Astrocyte of the spinal cord (primary cell): ENCODE measurements at regions not wholly inside any gene's neighbourhood (a gene's known extent, or its start where the extent isn't known, plus 50 kb on each side); places are given as distances from the start of the nearest gene placed in this dataset.

Source experiments
- DNase-seq: peaks from one replicate; pipeline ENCODE4 v3.0.0; 2011; ENCODE audit warnings: low read depth, low spot score
- H3K4me3 ChIP-seq: 2 replicates; pipeline ENCODE4 v1.5.1; 2011; ENCODE audit warnings: low read depth, mild to moderate bottlenecking, low read length, moderate library complexity
- in situ Hi-C: cut with HindIII; loops from 2 replicates; pipeline ENCODE4 v1.10.0; 2017; ENCODE audit warnings: low sequenced_read_pairs
- TF ChIP-seq, protein P1 (sequence below): IDR thresholded peaks from 2 replicates; pipeline ENCODE4 v1.5.1; 2012; ENCODE audit warnings: low read depth, mild to moderate bottlenecking, low read length, inconsistent platforms

DNA sequence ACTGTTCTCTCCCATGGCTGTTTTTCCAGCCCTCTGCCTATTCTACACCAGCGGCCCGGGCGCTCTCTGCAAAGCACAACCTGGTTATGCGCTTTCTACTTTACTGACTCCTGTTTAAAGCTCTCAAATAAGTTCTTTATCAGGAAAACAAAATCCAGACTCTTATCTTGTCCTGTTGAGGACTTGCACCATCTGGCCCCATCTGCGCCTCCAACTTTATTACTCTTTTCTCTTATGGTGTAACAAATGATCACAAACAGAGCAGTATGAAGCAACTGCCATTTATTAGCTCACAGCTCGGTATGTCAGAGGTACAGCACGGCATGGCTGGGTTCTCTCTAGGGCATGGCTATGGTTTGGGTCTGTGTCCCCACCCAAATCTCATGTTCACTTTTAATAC is 236.5 kb upstream of the NT5C1B start:
- no peak for DNase-seq
- no peak overlapping the region for H3K4me3 ChIP-seq
- TF ChIP-seq, protein P1, sequence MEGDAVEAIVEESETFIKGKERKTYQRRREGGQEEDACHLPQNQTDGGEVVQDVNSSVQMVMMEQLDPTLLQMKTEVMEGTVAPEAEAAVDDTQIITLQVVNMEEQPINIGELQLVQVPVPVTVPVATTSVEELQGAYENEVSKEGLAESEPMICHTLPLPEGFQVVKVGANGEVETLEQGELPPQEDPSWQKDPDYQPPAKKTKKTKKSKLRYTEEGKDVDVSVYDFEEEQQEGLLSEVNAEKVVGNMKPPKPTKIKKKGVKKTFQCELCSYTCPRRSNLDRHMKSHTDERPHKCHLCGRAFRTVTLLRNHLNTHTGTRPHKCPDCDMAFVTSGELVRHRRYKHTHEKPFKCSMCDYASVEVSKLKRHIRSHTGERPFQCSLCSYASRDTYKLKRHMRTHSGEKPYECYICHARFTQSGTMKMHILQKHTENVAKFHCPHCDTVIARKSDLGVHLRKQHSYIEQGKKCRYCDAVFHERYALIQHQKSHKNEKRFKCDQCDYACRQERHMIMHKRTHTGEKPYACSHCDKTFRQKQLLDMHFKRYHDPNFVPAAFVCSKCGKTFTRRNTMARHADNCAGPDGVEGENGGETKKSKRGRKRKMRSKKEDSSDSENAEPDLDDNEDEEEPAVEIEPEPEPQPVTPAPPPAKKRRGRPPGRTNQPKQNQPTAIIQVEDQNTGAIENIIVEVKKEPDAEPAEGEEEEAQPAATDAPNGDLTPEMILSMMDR, result no peak
- in situ Hi-C loops, result no loop called here

DNA sequence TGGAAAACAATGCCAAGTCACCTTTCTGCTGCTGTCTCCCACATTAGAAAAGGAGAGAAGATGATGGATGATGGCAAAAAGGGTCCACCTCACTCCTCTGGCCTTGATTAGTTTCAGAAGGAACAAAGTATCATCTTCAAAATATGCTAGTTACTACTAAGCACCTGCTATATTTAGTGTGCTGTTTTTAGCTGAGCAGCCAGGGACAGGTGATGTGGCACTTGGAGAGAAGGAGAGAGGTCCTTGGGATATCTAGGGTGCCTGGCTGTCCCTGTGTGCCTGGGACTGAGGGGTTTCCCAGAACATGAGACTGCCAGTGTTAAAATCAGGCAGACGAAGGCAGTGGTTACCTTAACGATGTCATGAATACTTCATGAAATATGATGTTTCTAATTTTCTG is 235.5 kb upstream of the NT5C1B start:
- H3K4me3 ChIP-seq, result no peak overlapping the region
- DNase-seq, result no peak
- TF ChIP-seq, protein P1, result no peak
- in situ Hi-C loops, result no loop called here

DNA sequence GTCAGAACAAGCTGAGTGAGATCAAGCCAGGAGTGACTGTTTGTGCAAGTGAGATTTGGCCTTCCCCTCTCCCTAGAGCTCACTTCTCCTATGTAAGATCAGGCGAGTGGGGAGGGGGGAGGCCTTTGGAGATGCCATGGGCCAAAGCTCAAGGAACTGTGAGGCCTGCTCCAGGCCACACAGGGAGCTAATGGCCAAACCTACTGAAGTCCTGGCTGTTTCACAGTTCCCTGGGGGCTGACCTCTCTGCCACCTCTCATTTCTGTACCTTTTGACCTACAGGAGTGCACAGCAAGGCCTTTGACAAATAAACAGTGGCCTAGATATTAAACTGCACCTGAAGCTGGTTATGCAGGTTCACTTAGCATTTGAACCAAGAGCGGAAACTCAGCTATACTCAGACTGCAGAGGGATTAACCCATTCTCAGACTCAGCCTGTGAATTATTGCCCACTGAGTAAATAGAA is 235.0 kb upstream of the NT5C1B start:
- DNase-seq, result no peak
- no peak overlapping the region for H3K4me3 ChIP-seq
- in situ Hi-C loops, result no loop called here
- TF ChIP-seq, protein P1, result no peak

DNA sequence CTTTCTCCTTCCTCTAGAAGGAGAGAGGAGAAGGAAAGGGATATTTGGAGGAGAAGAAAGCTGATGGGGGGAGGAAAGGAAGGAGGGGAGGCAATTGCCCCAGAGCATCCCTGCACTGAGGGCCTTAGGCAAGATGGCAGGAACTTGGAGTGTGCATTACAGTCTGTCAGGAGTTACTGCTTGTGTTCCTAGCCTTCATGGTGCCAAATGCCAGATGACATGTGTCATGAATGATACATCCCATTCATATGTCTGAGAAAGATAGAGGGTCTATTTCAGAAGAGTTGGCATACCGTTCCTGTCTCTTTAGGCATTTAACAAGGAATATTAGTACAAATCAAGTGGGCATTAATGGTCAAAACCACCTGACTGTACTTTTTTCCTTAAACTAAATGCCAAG is 232.1 kb upstream of the NT5C1B start:
- in situ Hi-C loops, result no loop called here
- H3K4me3 ChIP-seq, result no peak overlapping the region

DNA sequence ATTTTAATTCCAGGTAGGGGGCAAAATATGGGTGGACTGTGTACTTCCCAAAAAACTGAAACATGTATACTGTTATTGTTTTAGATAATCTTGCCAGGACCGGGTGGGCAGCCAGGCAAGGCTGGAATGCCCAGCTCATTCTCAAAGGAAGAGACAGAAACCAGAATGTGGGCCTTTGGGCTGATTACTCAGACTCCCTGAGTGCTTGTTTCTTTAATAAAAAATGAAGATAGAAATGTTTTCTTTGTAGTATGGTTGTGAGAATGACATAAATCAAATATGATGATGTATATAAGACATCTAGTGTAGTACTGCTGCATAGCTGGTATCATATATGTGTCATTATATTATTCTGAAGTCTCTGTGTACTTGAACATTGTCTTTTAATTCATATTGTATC is 231.6 kb upstream of the NT5C1B start:
- DNase-seq, result no peak
- in situ Hi-C loops, result no loop called here
- H3K4me3 ChIP-seq, result no peak overlapping the region
- TF ChIP-seq, protein P1, result no peak

More for the DNA sequence above, 232.1 kb upstream of the NT5C1B start:
- TF ChIP-seq, protein P1, result no peak
- no peak for DNase-seq

DNA sequence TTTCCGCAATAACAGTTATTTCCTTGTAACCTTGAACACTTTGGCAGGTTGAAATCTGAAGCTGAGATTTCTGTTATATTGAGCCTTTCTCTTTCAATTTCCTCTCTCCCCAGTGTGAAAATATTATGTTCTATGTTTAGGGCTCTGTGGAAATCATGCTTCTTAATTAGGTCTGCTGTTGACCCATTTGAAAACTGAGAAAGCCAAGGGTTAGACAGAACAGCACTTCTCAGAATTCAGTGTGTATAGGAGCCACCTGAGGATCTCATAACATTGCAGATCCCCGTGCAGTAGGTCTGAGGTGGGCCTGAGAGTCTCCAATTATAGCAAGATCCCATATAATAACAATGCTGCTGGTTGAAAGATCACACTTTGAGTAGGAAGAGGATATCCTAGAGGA is 230.2 kb upstream of the NT5C1B start:
- in situ Hi-C loops, result no loop called here
- no peak for DNase-seq
- H3K4me3 ChIP-seq, result no peak overlapping the region
- TF ChIP-seq, protein P1, result no peak

DNA sequence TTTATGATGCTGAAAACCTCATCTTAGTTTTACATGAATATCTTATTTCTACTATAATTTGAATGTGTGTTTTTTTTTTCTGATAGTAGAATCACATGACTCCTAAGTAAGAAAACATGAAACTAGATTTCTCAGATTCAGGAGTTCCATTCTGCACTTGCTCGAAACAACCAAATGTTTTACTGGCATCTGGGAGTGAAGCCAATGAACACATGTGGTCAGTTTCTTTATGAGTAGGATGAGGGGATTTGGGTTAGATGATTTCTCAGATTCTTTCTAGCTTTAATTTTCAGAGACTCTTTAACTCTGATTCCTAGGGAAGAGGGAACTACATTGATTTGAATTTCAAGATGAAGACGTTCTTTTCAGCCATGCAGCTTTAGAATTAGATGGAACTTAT is 225.0 kb upstream of the NT5C1B start:
- in situ Hi-C loops, result no loop called here
- H3K4me3 ChIP-seq, result no peak overlapping the region
- TF ChIP-seq, protein P1, result no peak
- DNase-seq, result peak; percentile 89
